Common myeloid progenitor, CD34-positive (primary cell): ENCODE measurements at regions not wholly inside any gene's neighbourhood (a gene's known extent, or its start where the extent isn't known, plus 50 kb on each side); places are given as distances from the start of the nearest gene placed in this dataset.

Experiments used
- CTCF ChIA-PET: fragments of 350-600 bp; sonication (Branson Sonifier 250); formaldehyde crosslinking; loops from one replicate; lab custom pipeline; 2021; ENCODE audit warnings: antibody characterized with exemption; lab: Charles Lee
- POLR2A ChIA-PET: fragments of 350-600 bp; sonication (Branson Sonifier 250); formaldehyde crosslinking; loops from one replicate; lab custom pipeline; 2021; ENCODE audit warnings: antibody characterized with exemption; lab: Charles Lee
- DNase-seq, 3 donors: peaks; one replicate each; pipeline versions ENCODE4 v3.0.0 to v3.0.0-alpha.2; 2013
- H3K27ac ChIP-seq, 2 experiments: 1 replicate in 1 of 2; 2 replicates in 1 of 2; pipeline ENCODE4 v1.7.0; 2013; ENCODE audit warnings: inconsistent platforms in 2 of 2, low read length in 2 of 2, mild to moderate bottlenecking in 2 of 2, low read depth in 1 of 2, moderate library complexity in 1 of 2; ENCODE audit not compliant: severe bottlenecking in 2 of 2, insufficient read depth in 1 of 2, poor library complexity in 1 of 2
- H3K27me3 ChIP-seq, 5 experiments: replicated peaks in 2 of 5; 1 replicate in 3 of 5; 2 replicates in 2 of 5; pipeline versions ENCODE4 v1.6.1 to v1.7.0; 2013; ENCODE audit warnings: low read length in 4 of 5, mild to moderate bottlenecking in 2 of 5, moderate library complexity in 2 of 5, inconsistent platforms in 1 of 5; ENCODE audit not compliant: insufficient read depth in 5 of 5, control insufficient read depth in 4 of 5
- H3K36me3 ChIP-seq, 4 experiments: 1 replicate in 2 of 4; 2 replicates in 2 of 4; pipeline versions ENCODE4 v1.6.1 to v1.7.0; 2013; ENCODE audit warnings: low read length in 3 of 4, control low read depth in 1 of 4, mild to moderate bottlenecking in 1 of 4; ENCODE audit not compliant: control insufficient read depth in 4 of 4, insufficient read depth in 4 of 4
- H3K4me1 ChIP-seq, 4 experiments: 1 replicate in 3 of 4; 2 replicates in 1 of 4; pipeline versions ENCODE4 v1.6.1 to v1.7.1; 2013; ENCODE audit warnings: low read length in 3 of 4, mild to moderate bottlenecking in 3 of 4, control low read depth in 1 of 4, inconsistent platforms in 1 of 4, moderate library complexity in 1 of 4; ENCODE audit not compliant: control insufficient read depth in 4 of 4, insufficient read depth in 4 of 4; ENCODE audit errors: control extremely low read depth in 1 of 4
- H3K4me3 ChIP-seq, 7 experiments: 1 replicate in 4 of 7; 2 replicates in 3 of 7; pipeline versions ENCODE4 v1.5.1 to v1.7.0; 2013; ENCODE audit warnings: mild to moderate bottlenecking in 7 of 7, low read length in 6 of 7, moderate library complexity in 6 of 7, inconsistent platforms in 2 of 7, low read depth in 2 of 7, control low read depth in 1 of 7; ENCODE audit not compliant: insufficient read depth in 4 of 7, control insufficient read depth in 1 of 7; ENCODE audit errors: extremely low read depth in 1 of 7
- H3K9me3 ChIP-seq, 5 experiments: 1 replicate in 4 of 5; 2 replicates in 1 of 5; pipeline versions ENCODE4 v1.6.1 to v1.7.1; 2013; ENCODE audit warnings: low read length in 4 of 5, mild to moderate bottlenecking in 2 of 5, inconsistent platforms in 1 of 5, low read depth in 1 of 5, moderate library complexity in 1 of 5; ENCODE audit not compliant: control insufficient read depth in 4 of 5, insufficient read depth in 2 of 5; ENCODE audit errors: control extremely low read depth in 1 of 5
- WGBS: methylation state at CpG from one replicate; pipeline ENCODE4 v1.1.5; 2013; ENCODE audit not compliant: insufficient coverage; 5-methylcytosine and 5-hydroxymethylcytosine counted together

DNA sequence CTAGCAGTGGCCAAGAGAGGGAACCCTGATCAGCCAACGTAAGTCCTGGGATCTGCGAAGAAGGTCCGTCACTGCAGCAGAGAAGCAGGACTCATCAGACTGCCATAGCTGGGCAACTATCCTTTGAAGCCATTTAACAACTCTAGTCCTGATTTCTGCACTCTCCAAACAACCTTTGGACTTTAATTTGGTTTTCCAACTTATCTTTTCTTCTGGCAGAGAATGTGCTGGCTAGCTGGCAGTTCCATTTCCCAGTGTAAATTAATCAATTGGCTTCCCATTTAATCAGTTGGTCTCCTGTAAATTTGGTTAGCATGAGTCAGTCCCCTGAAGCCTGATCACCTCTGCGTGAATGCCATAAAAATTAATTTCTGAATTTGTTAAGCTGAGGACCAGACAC lies 153.7 kb upstream of the GPR101 start:
- Histone ChIP-seq H3K36me3 (no peaks in the 10 kb centered on the region), H3K27me3 (peaks cover 0 to 4% (median 0%) of the 10 kb centered on the region in 5 experiments), H3K4me3 (no peak overlapping the region), H3K4me1 (no peaks in the 10 kb centered on the region), H3K27ac (no peak overlapping the region), H3K9me3 (peaks cover 0 to 3% (median 0%) of the 10 kb centered on the region in 5 experiments)
- 67% methylated on average over 1 of the region's 4 CpGs for WGBS
- CTCF ChIA-PET: no interaction called here
- no peak for DNase-seq
- POLR2A ChIA-PET: no interaction called here

DNA sequence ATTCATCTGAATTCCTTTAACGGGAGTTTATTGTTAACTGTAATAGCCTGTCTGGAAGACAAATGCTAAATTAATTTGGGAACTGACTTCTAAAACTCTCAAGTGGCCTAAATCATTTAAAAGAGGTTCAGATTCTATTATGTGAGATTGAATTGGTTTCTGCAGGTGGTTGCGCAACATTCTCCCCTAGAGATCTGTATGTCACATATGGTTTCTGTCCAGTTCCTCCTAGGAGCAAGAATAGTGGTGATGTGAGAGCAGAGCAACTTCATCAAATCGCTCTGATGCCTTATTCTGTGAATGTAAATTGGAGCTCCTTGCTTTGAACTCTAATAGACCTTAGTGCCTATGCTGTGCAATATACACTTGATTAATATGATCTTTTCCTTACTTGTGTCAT lies 144.6 kb upstream of the GPR101 start:
- H3K36me3 ChIP-seq: no peaks in the 10 kb centered on the region
- no peaks in the 10 kb centered on the region for H3K4me1 ChIP-seq
- WGBS: 60% methylated on average over 1 of the region's 3 CpGs
- DNase-seq: no peak
- POLR2A ChIA-PET: no interaction called here
- CTCF ChIA-PET: no interaction called here
- H3K9me3 ChIP-seq: no peaks in the 10 kb centered on the region
- H3K4me3 ChIP-seq: no peak overlapping the region
- no peak overlapping the region for H3K27ac ChIP-seq
- peaks cover 0 to 2% (median 0%) of the 10 kb centered on the region in 5 experiments for H3K27me3 ChIP-seq

DNA sequence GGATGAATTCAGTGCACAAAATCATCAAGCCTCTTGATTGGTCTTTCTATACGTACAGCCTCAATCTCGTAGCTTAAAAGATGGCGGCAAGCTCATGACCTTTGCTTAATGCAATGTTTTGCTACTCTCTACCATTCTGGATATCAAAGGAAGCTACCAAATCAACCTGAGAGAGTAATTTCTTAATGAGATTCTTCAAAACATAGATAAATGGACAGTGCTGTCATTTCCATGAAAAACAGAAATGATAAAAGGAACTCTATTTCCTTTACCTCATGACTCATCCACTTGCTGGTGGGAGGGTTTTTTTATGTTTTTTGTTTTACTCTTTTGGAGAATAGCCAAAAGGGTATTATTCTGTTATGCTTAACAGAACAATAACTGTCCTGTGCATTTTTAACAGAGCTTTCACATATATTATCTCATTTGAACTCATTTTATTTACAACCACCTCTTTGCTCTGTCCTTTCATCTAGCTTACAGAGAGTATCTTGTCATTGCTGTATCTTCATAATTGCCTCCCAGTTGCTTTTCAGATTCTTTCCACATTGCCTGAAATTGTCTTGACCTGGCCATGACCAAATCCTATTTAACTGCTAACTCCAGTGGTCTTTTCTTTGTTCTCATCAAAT lies 138.6 kb upstream of the GPR101 start:
- POLR2A ChIA-PET: interaction anchor here (0.6 kb wide), 1 partner anchor 14 kb away, joined by 3 read pairs; no protein-coding TSS in a partner anchor
- CTCF ChIA-PET: no interaction called here
- 71% methylated on average over 2 of the region's 3 CpGs for WGBS

DNA sequence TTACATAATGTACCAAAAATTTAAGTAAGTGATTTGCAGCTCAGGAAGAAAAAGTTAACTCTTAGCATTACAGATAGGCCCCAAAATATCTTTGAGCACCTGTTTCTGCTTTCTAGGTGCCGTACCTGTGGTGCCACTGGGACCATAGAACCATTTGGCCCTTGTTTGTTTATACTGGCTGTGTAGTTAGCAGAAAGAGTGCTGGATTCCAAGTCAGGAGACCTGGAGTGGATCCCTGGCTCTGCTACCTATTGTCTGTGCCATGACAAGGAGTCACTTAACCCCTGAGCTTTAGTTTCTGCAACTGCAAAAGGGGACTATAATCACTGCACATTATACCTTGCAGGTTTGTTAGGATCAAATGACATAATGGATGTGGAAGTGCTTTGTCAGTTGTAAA lies 137.8 kb upstream of the GPR101 start:
- CTCF ChIA-PET: no interaction called here
- Histone ChIP-seq H3K9me3 (no peaks in the 10 kb centered on the region), H3K36me3 (no peaks in the 10 kb centered on the region), H3K4me1 (no peaks in the 10 kb centered on the region), H3K4me3 (no peak overlapping the region), H3K27me3 (peaks cover 0 to 16% (median 6%) of the 10 kb centered on the region in 5 experiments), H3K27ac (no peak overlapping the region)
- POLR2A ChIA-PET: no interaction called here
- DNase-seq: no peak
- WGBS: no CpG with 5 or more reads among the region's 1 CpG

More for the DNA sequence above, 138.6 kb upstream of the GPR101 start:
- Histone ChIP-seq H3K4me3 (no peak overlapping the region), H3K27me3 (peaks cover 0 to 16% (median 6%) of the 10 kb centered on the region in 5 experiments), H3K27ac (no peak overlapping the region), H3K36me3 (no peaks in the 10 kb centered on the region), H3K9me3 (no peaks in the 10 kb centered on the region), H3K4me1 (no peaks in the 10 kb centered on the region)
- DNase-seq: no peak

DNA sequence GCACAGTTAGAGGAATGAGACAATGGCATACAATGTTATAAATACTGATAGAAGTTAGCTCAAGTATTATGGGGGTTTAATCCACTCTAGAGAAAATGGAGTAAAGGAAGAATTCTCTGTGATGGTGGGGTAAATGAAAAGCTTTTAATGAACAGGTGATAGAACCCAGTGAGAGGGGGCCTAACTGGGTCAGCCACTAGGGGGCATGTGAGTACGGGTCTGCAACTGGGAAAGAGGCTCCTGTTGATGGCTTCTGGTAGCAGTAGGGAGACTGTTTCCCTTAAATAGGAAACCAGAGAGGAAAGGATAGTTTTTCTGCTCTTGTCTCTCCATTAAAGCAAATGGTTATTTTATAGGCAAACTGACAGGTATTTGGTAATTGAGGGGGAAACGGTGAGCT lies 132.8 kb upstream of the GPR101 start:
- CTCF ChIA-PET: no interaction called here
- 51% methylated on average over 2 of the region's 2 CpGs for WGBS

DNA sequence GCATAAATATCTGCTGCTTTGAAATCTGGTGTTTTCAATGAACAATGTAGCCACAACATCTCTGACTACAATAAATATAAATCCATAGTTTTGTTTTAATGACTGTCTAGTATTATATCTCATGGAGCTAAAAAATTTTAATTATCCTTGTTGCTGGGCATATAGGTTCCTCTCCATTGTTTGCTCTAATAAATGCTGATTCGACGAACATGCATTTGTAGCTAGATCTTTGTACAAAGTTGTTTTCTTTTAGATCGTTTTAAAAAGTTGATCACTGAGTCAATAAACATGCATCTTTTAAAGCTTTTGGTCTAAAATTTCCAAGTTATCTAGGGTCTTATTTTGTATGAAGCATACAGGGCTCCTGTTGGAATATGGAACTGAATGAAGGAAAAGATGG lies 130.5 kb upstream of the GPR101 start:
- no peaks in the 10 kb centered on the region for H3K36me3 ChIP-seq
- no peaks in the 10 kb centered on the region for H3K9me3 ChIP-seq
- H3K27me3 ChIP-seq: peaks cover 0 to 11% (median 3%) of the 10 kb centered on the region in 5 experiments
- 80% methylated on average over 1 of the region's 3 CpGs for WGBS
- no peak overlapping the region for H3K27ac ChIP-seq
- CTCF ChIA-PET: no interaction called here
- H3K4me1 ChIP-seq: no peaks in the 10 kb centered on the region
- POLR2A ChIA-PET: no interaction called here
- DNase-seq: no peak
- no peak overlapping the region for H3K4me3 ChIP-seq

More for the DNA sequence above, 132.8 kb upstream of the GPR101 start:
- H3K36me3 ChIP-seq: no peaks in the 10 kb centered on the region
- no peaks in the 10 kb centered on the region for H3K9me3 ChIP-seq
- H3K4me3 ChIP-seq: no peak overlapping the region
- POLR2A ChIA-PET: no interaction called here
- H3K4me1 ChIP-seq: no peaks in the 10 kb centered on the region
- no peak overlapping the region for H3K27ac ChIP-seq
- no peak for DNase-seq
- H3K27me3 ChIP-seq: peaks cover 0 to 19% (median 6%) of the 10 kb centered on the region in 5 experiments

DNA sequence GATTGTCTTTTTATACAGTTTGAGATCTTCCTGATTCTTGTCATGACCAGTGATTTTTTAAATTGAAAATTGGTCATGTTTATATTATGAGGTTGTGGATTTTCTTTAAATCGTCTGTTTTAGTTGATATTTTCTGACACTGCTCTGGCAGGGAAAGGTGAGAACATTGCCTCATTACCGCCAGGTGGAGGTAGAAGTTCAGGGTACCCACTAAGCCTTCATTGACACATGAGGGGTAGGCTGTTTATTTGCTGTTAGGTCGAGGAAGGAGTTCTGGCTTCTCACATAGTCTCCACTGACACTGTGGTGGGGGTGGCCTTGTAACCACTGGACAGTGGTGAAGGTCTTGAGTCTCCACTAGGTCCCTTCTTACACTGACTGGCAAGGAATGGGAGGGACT lies 117.6 kb upstream of the GPR101 start:
- ChIA-PET POLR2A (no interaction called here), CTCF (interaction anchor here (0.6 kb wide), 1 partner anchor 227 kb away, joined by 3 read pairs; no protein-coding TSS in a partner anchor)
- Histone ChIP-seq H3K4me3 (no peak overlapping the region), H3K27ac (no peak overlapping the region), H3K4me1 (no peaks in the 10 kb centered on the region), H3K9me3 (peaks cover 0 to 2% (median 0%) of the 10 kb centered on the region in 5 experiments), H3K36me3 (no peaks in the 10 kb centered on the region), H3K27me3 (peaks cover 0 to 4% (median 0%) of the 10 kb centered on the region in 5 experiments)
- WGBS: 40% methylated on average over 2 of the region's 3 CpGs
- no peak for DNase-seq
